GM21381 (cell line): ENCODE measurements at regions not wholly inside any gene's neighbourhood (a gene's known extent, or its start where the extent isn't known, plus 50 kb on each side); places are given as distances from the start of the nearest gene placed in this dataset.

ENCODE experiments used
- ATAC-seq: cut with Tn5 transposase; IDR thresholded peaks from one replicate; pipeline ENCODE4 v1.9.1; 2021; ENCODE audit warnings: mild to moderate bottlenecking, moderate library complexity; ENCODE audit not compliant: unreplicated experiment

- ATAC-seq, result no peak
These were observed 690.8 kb upstream of the FZD8 start for GRCh38 chr10:36332926-36333325.

- ATAC-seq, result no peak
These were observed 689.0 kb upstream of the FZD8 start for GRCh38 chr10:36331121-36331520.

GRCh38 chr10:36325815-36326214 is 683.7 kb upstream of the FZD8 start:
- ATAC-seq, result no peak

GRCh38 chr10:36324831-36325230 is 682.7 kb upstream of the FZD8 start:
- ATAC-seq, result no peak

- ATAC-seq, result no peak
These were observed 671.0 kb upstream of the FZD8 start for GRCh38 chr10:36313142-36313541.

- ATAC-seq, result no peak
These were observed 661.8 kb upstream of the FZD8 start for GRCh38 chr10:36303896-36304295.

GRCh38 chr10:36302086-36302485 is 660.0 kb upstream of the FZD8 start:
- no peak for ATAC-seq

GRCh38 chr10:36301539-36301938 is 659.4 kb upstream of the FZD8 start:
- no peak for ATAC-seq

- ATAC-seq, result no peak
These were observed 659.0 kb upstream of the FZD8 start for GRCh38 chr10:36301139-36301538.

- ATAC-seq, result no peak
These were observed 641.7 kb upstream of the FZD8 start for GRCh38 chr10:36283827-36284226.

GRCh38 chr10:36281831-36282331 is 639.8 kb upstream of the FZD8 start:
- ATAC-seq, result no peak

- ATAC-seq, result no peak
These were observed 638.9 kb upstream of the FZD8 start for GRCh38 chr10:36280890-36281499.

GRCh38 chr10:36280321-36280741 is 638.2 kb upstream of the FZD8 start:
- ATAC-seq, result no peak

- no peak for ATAC-seq
These were observed 636.1 kb upstream of the FZD8 start for GRCh38 chr10:36278176-36278575.

GRCh38 chr10:36277459-36277858 is 635.4 kb upstream of the FZD8 start:
- ATAC-seq, result no peak

- no peak for ATAC-seq
These were observed 629.7 kb upstream of the FZD8 start for GRCh38 chr10:36271627-36272340.

- ATAC-seq, result no peak
These were observed 627.1 kb upstream of the FZD8 start for GRCh38 chr10:36269222-36269621.

- ATAC-seq, result no peak
These were observed 624.8 kb upstream of the FZD8 start for GRCh38 chr10:36266923-36267322.

GRCh38 chr10:36265741-36266140 is 623.6 kb upstream of the FZD8 start:
- ATAC-seq, result no peak

- ATAC-seq, result no peak
These were observed 621.8 kb upstream of the FZD8 start for GRCh38 chr10:36263871-36264270.

- no peak for ATAC-seq
These were observed 614.9 kb upstream of the FZD8 start for GRCh38 chr10:36256948-36257356.

GRCh38 chr10:36256166-36256565 is 614.1 kb upstream of the FZD8 start:
- ATAC-seq, result no peak

GRCh38 chr10:36254199-36254598 is 612.1 kb upstream of the FZD8 start:
- no peak for ATAC-seq
